ENCODE measurements at regions not wholly inside any gene's neighbourhood (a gene's known extent, or its start where the extent isn't known, plus 50 kb on each side); places are given as distances from the start of the nearest gene placed in this dataset.

DNA sequence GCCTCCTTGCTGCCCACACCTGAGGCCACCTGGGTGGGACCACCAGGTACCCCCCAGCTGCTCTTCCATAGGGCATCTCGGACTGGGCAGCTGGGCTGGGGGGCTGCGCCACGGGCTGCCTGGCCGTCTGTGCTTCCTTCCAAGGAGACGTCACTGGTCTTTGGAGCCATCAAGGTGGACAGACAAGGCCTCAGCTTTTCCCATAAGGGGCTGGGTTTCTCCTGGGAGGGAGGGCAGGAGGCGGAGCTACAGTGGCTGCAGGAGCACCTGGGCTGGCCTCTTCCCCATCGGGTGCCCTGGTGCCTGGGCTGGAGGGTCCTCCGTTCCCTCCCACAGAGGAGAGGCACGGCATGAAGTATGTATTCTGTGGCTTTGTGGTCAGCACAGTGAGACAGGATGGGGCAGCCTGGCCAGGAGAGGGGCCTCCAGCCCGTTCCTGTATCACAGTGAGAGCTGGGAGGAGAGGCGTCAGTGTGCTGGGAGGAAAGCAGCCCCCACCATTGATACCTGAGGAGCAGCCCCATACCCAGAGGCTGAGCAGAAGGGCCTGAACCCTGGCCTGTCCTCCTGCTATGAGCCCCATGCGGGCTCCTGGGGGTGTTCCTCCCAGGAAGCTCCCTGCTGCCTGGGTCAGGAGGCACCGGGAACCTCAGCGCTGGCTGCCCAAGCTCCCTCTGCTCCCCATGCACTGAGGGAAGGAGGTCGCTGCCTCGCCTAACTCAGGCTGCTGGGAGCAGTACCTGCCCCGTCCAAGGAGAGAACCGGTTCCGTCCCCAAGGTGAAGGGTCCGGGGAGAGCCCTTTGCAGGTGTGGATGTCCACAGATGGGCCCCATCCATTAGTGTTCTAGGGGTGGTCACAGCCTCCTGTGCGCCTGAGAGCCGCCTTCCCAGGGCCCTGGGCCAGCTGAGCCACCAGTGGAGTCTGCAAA, 1075.0 kb downstream of the BRD1 start (continued):
- TF ChIP-seq, protein P1, sequence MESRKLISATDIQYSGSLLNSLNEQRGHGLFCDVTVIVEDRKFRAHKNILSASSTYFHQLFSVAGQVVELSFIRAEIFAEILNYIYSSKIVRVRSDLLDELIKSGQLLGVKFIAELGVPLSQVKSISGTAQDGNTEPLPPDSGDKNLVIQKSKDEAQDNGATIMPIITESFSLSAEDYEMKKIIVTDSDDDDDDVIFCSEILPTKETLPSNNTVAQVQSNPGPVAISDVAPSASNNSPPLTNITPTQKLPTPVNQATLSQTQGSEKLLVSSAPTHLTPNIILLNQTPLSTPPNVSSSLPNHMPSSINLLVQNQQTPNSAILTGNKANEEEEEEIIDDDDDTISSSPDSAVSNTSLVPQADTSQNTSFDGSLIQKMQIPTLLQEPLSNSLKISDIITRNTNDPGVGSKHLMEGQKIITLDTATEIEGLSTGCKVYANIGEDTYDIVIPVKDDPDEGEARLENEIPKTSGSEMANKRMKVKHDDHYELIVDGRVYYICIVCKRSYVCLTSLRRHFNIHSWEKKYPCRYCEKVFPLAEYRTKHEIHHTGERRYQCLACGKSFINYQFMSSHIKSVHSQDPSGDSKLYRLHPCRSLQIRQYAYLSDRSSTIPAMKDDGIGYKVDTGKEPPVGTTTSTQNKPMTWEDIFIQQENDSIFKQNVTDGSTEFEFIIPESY (IDR thresholded peaks at IDR 0.05; ENCODE audit: extremely low read depth, insufficient replicate concordance, low read length) = no peak

DNA sequence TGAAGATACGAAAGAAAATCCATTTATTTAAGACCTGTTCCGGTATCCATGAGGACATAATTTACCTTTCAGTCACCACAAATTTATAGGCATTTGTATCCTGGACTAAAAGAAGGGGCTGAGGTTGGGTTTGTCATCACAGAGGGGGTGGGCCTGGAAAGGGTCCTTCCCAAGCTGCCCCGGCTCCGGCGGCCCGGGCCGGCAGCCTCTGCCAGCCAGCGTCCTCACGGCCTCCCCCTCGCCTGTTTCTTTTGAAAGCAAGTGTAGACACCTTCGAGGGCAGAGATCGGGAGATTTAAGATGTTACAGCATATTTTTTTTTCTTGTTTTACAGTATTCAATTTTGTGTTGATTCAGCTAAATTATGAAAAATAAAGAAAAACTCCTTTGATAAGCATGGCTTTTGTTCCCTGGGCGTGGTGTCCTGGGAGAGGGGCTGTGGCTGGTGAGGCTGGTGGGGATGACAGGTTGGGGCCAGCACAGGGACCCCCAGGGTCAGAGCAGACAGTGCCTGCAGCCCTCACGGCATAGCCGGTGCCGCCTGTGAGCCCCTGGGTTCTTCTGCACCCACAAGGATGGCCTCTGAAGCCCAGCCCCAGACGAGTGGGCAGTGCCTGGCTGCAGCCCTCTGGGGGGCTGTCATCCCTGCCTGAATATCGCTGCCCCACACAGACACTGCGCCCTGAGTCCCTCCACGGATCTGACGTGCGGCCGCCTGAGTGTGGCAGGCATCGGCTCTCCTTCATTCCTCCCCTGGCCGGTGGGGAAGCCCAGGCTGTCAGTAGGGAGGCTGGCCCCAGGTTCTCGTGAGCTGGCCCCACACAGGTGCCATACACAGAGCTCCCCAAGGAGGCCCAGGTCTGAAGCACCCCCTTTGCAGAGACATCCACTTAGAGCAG, 1075.9 kb downstream of the BRD1 start:
- H3K9me3 ChIP-seq (ENCODE audit: control insufficient read depth in 1 of 2, insufficient read depth in 1 of 2, low read depth in 1 of 2, low read length in 2 of 2) = no peaks in the 10 kb centered on the region
- RAD21 ChIA-PET (ENCODE audit: low non-redundant PET in 1 of 2, low total read pairs in 2 of 2, uncharacterized antibody in 2 of 2, unreplicated experiment in 2 of 2) = no interaction called here

More for the DNA sequence above, 1075.9 kb downstream of the BRD1 start:
- no peak overlapping the region for H2AFZ ChIP-seq (ENCODE audit: low read depth, low read length, poor library complexity, severe bottlenecking)
- intact Hi-C loops (cut with micrococcal nuclease) = no loop called here
- H3K4me1 ChIP-seq (ENCODE audit: control insufficient read depth in 1 of 2, insufficient read depth in 2 of 2, low read length in 2 of 2) = no peaks in the 10 kb centered on the region
- H3K4me2 ChIP-seq (ENCODE audit: low read length) = no peak overlapping the region
- CTCF ChIA-PET = no interaction called here
- no peaks in the 10 kb centered on the region for H3K9me2 ChIP-seq (ENCODE audit: insufficient read depth)
- ATAC-seq (no peak), DNase-seq (ENCODE audit: low read depth, low spot score) (no peak)
- H3K36me3 ChIP-seq (ENCODE audit: control insufficient read depth in 1 of 2, insufficient read depth in 2 of 2, low read length in 2 of 2) = no peaks in the 10 kb centered on the region
- no peak for TF ChIP-seq ELF1 (IDR thresholded peaks at IDR 0.05; ENCODE audit: borderline replicate concordance, low read depth)
- TF ChIP-seq, protein P2, sequence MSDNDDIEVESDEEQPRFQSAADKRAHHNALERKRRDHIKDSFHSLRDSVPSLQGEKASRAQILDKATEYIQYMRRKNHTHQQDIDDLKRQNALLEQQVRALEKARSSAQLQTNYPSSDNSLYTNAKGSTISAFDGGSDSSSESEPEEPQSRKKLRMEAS (IDR thresholded peaks at IDR 0.05) = no peak
- no peak for TF ChIP-seq EGR1 (IDR thresholded peaks at IDR 0.05; ENCODE audit: low read depth)
- no peak overlapping the region for H3K27ac ChIP-seq (ENCODE audit: low read depth, low read length)
- no TSS peak for BruUV-seq (replicated peaks)
- POLR2A ChIA-PET = no interaction called here
- no peaks in the 10 kb centered on the region for H4K20me1 ChIP-seq (ENCODE audit: insufficient read depth)
- no peak overlapping the region for H3K9ac ChIP-seq (ENCODE audit: low read length)
- H3K4me3 ChIP-seq (replicated peaks in 1 of 2; ENCODE audit: low read depth in 1 of 2, low read length in 2 of 2) = no peak overlapping the region
- no peaks in the 10 kb centered on the region for H3K27me3 ChIP-seq (ENCODE audit: insufficient read depth, low read length)
- no peaks in the 10 kb centered on the region for H3K79me2 ChIP-seq (ENCODE audit: insufficient read depth, low read length)
